MCF 10A (cell line): ENCODE measurements at regions not wholly inside any gene's neighbourhood (a gene's known extent, or its start where the extent isn't known, plus 50 kb on each side); places are given as distances from the start of the nearest gene placed in this dataset.

Experiments used
- BruUV-seq: library from RNA; stranded (reverse); fragments of 400-500 nt; replicated peaks from 2 replicates; lab custom pipeline; 2021; lab: Mats Ljungman, UMichigan
- CTCF ChIA-PET: fragments of 300-600 bp; sonication (Branson Sonifier 250); formaldehyde crosslinking; extraction: SDS; loops from one replicate; lab custom pipeline; 2021; ENCODE audit warnings: antibody characterized with exemption, inconsistent platforms; lab: Yijun Ruan, JAX
- POLR2A ChIA-PET: fragments of 300-600, 350-650 bp; sonication (Branson Sonifier 250); formaldehyde crosslinking; extraction: SDS; loops from one replicate; lab custom pipeline; 2020; ENCODE audit warnings: antibody characterized with exemption, inconsistent platforms; lab: Yijun Ruan, JAX
- DNase-seq: peaks from one replicate; pipeline ENCODE4 v3.0.0-alpha.2; 2018; ENCODE audit not compliant: unreplicated experiment
- H3K27ac Mint-ChIP-seq: one replicate; pipeline ENCODE4 v1.8.0; 2022; ENCODE audit warnings: mild to moderate bottlenecking, low read depth, mixed read lengths; ENCODE audit not compliant: unreplicated experiment
- H3K27me3 Mint-ChIP-seq: one replicate; pipeline ENCODE4 v1.8.0; 2022; ENCODE audit warnings: mixed read lengths; ENCODE audit not compliant: insufficient read depth, unreplicated experiment
- H3K36me3 Mint-ChIP-seq: one replicate; pipeline ENCODE4 v1.8.0; 2022; ENCODE audit warnings: mild to moderate bottlenecking, moderate library complexity, mixed read lengths; ENCODE audit not compliant: insufficient read depth, unreplicated experiment
- H3K4me1 Mint-ChIP-seq: one replicate; pipeline ENCODE4 v1.8.0; 2022; ENCODE audit warnings: mixed read lengths; ENCODE audit not compliant: insufficient read depth, unreplicated experiment
- H3K4me3 Mint-ChIP-seq: one replicate; pipeline ENCODE4 v1.8.0; 2022; ENCODE audit warnings: mild to moderate bottlenecking, moderate library complexity, mixed read lengths; ENCODE audit not compliant: unreplicated experiment
- H3K9me3 Mint-ChIP-seq: one replicate; pipeline ENCODE4 v1.8.0; 2022; ENCODE audit warnings: mixed read lengths; ENCODE audit not compliant: unreplicated experiment
- CTCF ChIP-seq: fragments of 200-600 bp; IDR thresholded peaks from one replicate; pipeline ENCODE4 v1.8.0; 2022; ENCODE audit warnings: antibody characterized with exemption, mild to moderate bottlenecking; ENCODE audit not compliant: unreplicated experiment
- intact Hi-C: fragments of 100-400 bp; cut with micrococcal nuclease; formaldehyde crosslinking; loops from 2 replicates; pipeline ENCODE4 v1.14.1; 2022

GRCh38 chr5:125974679-125975078, 448.5 kb upstream of the GRAMD2B start:
- Mint-ChIP-seq H3K27ac (no peak overlapping the region), H3K36me3 (no peaks in the 10 kb centered on the region), H3K9me3 (no peaks in the 10 kb centered on the region), H3K27me3 (no peaks in the 10 kb centered on the region), H3K4me1 (peaks cover 5% of the 10 kb centered on the region), H3K4me3 (no peak overlapping the region)
- no peak for TF ChIP-seq CTCF
- BruUV-seq: no TSS peak
- ChIA-PET POLR2A (interaction anchor here (0.7 kb wide), 2 partner anchors 26 to 197 kb away, joined by 3 read pairs; no protein-coding TSS in a partner anchor), CTCF (no interaction called here)
- DNase-seq: no peak
- intact Hi-C loops: no loop called here

- BruUV-seq: no TSS peak
- no peak for DNase-seq
- Mint-ChIP-seq H3K4me1 (peaks cover 5% of the 10 kb centered on the region), H3K9me3 (no peaks in the 10 kb centered on the region), H3K27ac (no peak overlapping the region), H3K4me3 (no peak overlapping the region), H3K36me3 (no peaks in the 10 kb centered on the region), H3K27me3 (no peaks in the 10 kb centered on the region)
- ChIA-PET POLR2A (no interaction called here), CTCF (interaction anchor here (0.8 kb wide), 1 partner anchor 49 kb away, joined by 3 read pairs; no protein-coding TSS in a partner anchor)
- intact Hi-C loops: no loop called here
- TF ChIP-seq CTCF: no peak
These were observed 446.7 kb upstream of the GRAMD2B start for GRCh38 chr5:125976421-125977000.

GRCh38 chr5:125978015-125978414, 445.2 kb upstream of the GRAMD2B start:
- Mint-ChIP-seq H3K27me3 (no peaks in the 10 kb centered on the region), H3K4me1 (peaks cover under 1% of the 10 kb centered on the region), H3K36me3 (no peaks in the 10 kb centered on the region), H3K27ac (no peak overlapping the region), H3K9me3 (no peaks in the 10 kb centered on the region), H3K4me3 (no peak overlapping the region)
- POLR2A ChIA-PET: no interaction called here
- no peak for DNase-seq
- CTCF ChIA-PET: no interaction called here
- intact Hi-C loops: no loop called here
- no peak for TF ChIP-seq CTCF
- no TSS peak for BruUV-seq

DNA sequence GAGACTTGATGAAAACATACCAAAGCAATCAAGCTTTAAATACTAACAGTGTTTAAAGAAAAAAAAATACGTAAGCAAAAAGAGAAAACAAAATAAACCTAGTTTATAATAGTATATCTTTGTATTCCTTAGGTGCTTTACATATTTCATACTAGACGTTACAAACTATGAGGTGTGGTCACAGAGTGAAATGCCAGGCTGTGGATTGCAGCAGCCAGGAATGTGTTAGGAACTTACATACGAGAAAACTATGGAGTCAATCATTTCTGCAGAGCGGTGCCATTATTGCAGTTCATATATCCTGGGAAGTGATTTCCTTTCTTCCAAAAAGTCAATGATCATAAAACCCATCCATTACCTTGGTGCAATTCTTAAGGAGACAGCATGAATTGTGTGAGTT, 443.6 kb upstream of the GRAMD2B start:
- no peak for TF ChIP-seq CTCF
- H3K27ac Mint-ChIP-seq: no peak overlapping the region
- no peaks in the 10 kb centered on the region for H3K4me1 Mint-ChIP-seq
- intact Hi-C loops: no loop called here
- no peak for DNase-seq
- no TSS peak for BruUV-seq
- H3K36me3 Mint-ChIP-seq: no peaks in the 10 kb centered on the region
- POLR2A ChIA-PET: no interaction called here
- CTCF ChIA-PET: no interaction called here
- H3K9me3 Mint-ChIP-seq: no peaks in the 10 kb centered on the region
- H3K4me3 Mint-ChIP-seq: no peak overlapping the region
- no peaks in the 10 kb centered on the region for H3K27me3 Mint-ChIP-seq
